Neutrophil (primary cell): ENCODE measurements at regions not wholly inside any gene's neighbourhood (a gene's known extent, or its start where the extent isn't known, plus 50 kb on each side); places are given as distances from the start of the nearest gene placed in this dataset.

ENCODE experiments used
- H3K27ac ChIP-seq: fragments of 200-600 bp; sonication (generic); 2 replicates; pipeline ENCODE4 v1.5.1; 2016; ENCODE audit warnings: mild to moderate bottlenecking, moderate library complexity
- H3K27me3 ChIP-seq: fragments of 200-600 bp; sonication (generic); 2 replicates; pipeline ENCODE4 v1.6.0; 2016; ENCODE audit warnings: mild to moderate bottlenecking
- H3K36me3 ChIP-seq: fragments of 200-600 bp; sonication (generic); 2 replicates; pipeline ENCODE4 v1.5.1; 2017
- H3K4me1 ChIP-seq, 2 experiments: fragments of 200-600 bp in 1 of 2; sonication (generic) in 1 of 2; 1 replicate in 1 of 2; 2 replicates in 1 of 2; pipeline versions ENCODE4 v1.5.1 to v1.6.1; 2013 to 2016; ENCODE audit warnings: low read depth in 1 of 2, low read length in 1 of 2, mild to moderate bottlenecking in 1 of 2, moderate library complexity in 1 of 2; ENCODE audit not compliant: control insufficient read depth in 1 of 2, insufficient read depth in 1 of 2
- H3K4me3 ChIP-seq, 2 experiments: fragments of 200-600 bp in 1 of 2; sonication (generic) in 1 of 2; 1 replicate in 1 of 2; 2 replicates in 1 of 2; pipeline ENCODE4 v1.5.1; 2013 to 2016; ENCODE audit warnings: low read depth in 1 of 2, low read length in 1 of 2, mild to moderate bottlenecking in 1 of 2, moderate library complexity in 1 of 2
- H3K9me3 ChIP-seq: fragments of 200-600 bp; sonication (generic); 2 replicates; pipeline ENCODE4 v1.5.1; 2016
- CTCF ChIP-seq: fragments of 200-600 bp; sonication (generic); IDR thresholded peaks from 2 replicates; pipeline ENCODE4 v1.5.1; 2016; ENCODE audit warnings: antibody characterized with exemption

- no peaks in the 10 kb centered on the region for H3K9me3 ChIP-seq
- no peak for TF ChIP-seq CTCF
- no peak overlapping the region for H3K4me3 ChIP-seq
- H3K4me1 ChIP-seq: no peaks in the 10 kb centered on the region
- no peaks in the 10 kb centered on the region for H3K27me3 ChIP-seq
- H3K36me3 ChIP-seq: no peaks in the 10 kb centered on the region
- no peak overlapping the region for H3K27ac ChIP-seq
Observed at GRCh38 chr11:70486731-70487130, 88.4 kb downstream of the CTTN start.

GRCh38 chr11:70487160-70487559, 88.8 kb downstream of the CTTN start:
- no peaks in the 10 kb centered on the region for H3K36me3 ChIP-seq
- no peak overlapping the region for H3K4me3 ChIP-seq
- TF ChIP-seq CTCF: no peak
- no peaks in the 10 kb centered on the region for H3K27me3 ChIP-seq
- H3K4me1 ChIP-seq: no peaks in the 10 kb centered on the region
- H3K9me3 ChIP-seq: no peaks in the 10 kb centered on the region
- no peak overlapping the region for H3K27ac ChIP-seq

- no peaks in the 10 kb centered on the region for H3K9me3 ChIP-seq
- H3K4me1 ChIP-seq: peaks cover 4% of the 10 kb centered on the region in 2 experiments
- H3K4me3 ChIP-seq: no peak overlapping the region
- TF ChIP-seq CTCF: no peak
- no peaks in the 10 kb centered on the region for H3K36me3 ChIP-seq
- H3K27me3 ChIP-seq: no peaks in the 10 kb centered on the region
- no peak overlapping the region for H3K27ac ChIP-seq
Observed at GRCh38 chr11:70487756-70488155, 89.4 kb downstream of the CTTN start.

- no peak for TF ChIP-seq CTCF
- H3K27ac ChIP-seq: no peak overlapping the region
- H3K4me3 ChIP-seq: no peak overlapping the region
- no peaks in the 10 kb centered on the region for H3K27me3 ChIP-seq
- H3K4me1 ChIP-seq: peaks cover 5 to 6% of the 10 kb centered on the region in 2 experiments
- H3K36me3 ChIP-seq: no peaks in the 10 kb centered on the region
- H3K9me3 ChIP-seq: no peaks in the 10 kb centered on the region
Observed at GRCh38 chr11:70488171-70488703, 89.9 kb downstream of the CTTN start.

GRCh38 chr11:70489276-70489675, 90.9 kb downstream of the CTTN start:
- Histone ChIP-seq H3K27me3 (no peaks in the 10 kb centered on the region), H3K36me3 (no peaks in the 10 kb centered on the region), H3K4me1 (peaks cover 5 to 8% of the 10 kb centered on the region in 2 experiments), H3K27ac (no peak overlapping the region), H3K9me3 (no peaks in the 10 kb centered on the region), H3K4me3 (no peak overlapping the region)
- TF ChIP-seq CTCF: no peak

GRCh38 chr11:70490208-70490607, 91.9 kb downstream of the CTTN start:
- no peak overlapping the region for H3K27ac ChIP-seq
- H3K36me3 ChIP-seq: no peaks in the 10 kb centered on the region
- no peaks in the 10 kb centered on the region for H3K9me3 ChIP-seq
- no peak overlapping the region for H3K4me3 ChIP-seq
- peaks cover 5 to 8% of the 10 kb centered on the region in 2 experiments for H3K4me1 ChIP-seq
- H3K27me3 ChIP-seq: no peaks in the 10 kb centered on the region
- no peak for TF ChIP-seq CTCF
